ENCODE measurements at regions not wholly inside any gene's neighbourhood (a gene's known extent, or its start where the extent isn't known, plus 50 kb on each side); places are given as distances from the start of the nearest gene placed in this dataset.
A peak's percentile ranks its signal among the peaks of the same experiment; 100 is the strongest.
"Not testable (repeated sequence)": the region's sequence is repeated elsewhere in the genome, so short reads cannot be mapped to it uniquely, and the experiment has no call there.

- H3K4me3 ChIP-seq (ENCODE audit: low read depth, low read length), result no peak overlapping the region
- no peak for DNase-seq (ENCODE audit: low read depth)
- TF ChIP-seq CTCF (IDR thresholded peaks at IDR 0.05; ENCODE audit: insufficient read depth, low read depth, low read length), result no peak
Observed at GRCh38 chr2:160616149-160616548, 122.5 kb upstream of the RBMS1 start.

- TF ChIP-seq CTCF (IDR thresholded peaks at IDR 0.05; ENCODE audit: insufficient read depth, low read depth, low read length), result no peak
- H3K4me3 ChIP-seq (ENCODE audit: low read depth, low read length), result no peak overlapping the region
- DNase-seq (ENCODE audit: low read depth), result peak; percentile 36
Observed at GRCh38 chr2:160621748-160622147, 128.1 kb upstream of the RBMS1 start.

- not testable (repeated sequence) for DNase-seq (ENCODE audit: low read depth)
Observed at GRCh38 chr2:160628020-160628637, 134.5 kb upstream of the RBMS1 start.

GRCh38 chr2:160628811-160629210, 135.2 kb upstream of the RBMS1 start:
- H3K4me3 ChIP-seq (ENCODE audit: low read depth, low read length), result no peak overlapping the region
- TF ChIP-seq CTCF (IDR thresholded peaks at IDR 0.05; ENCODE audit: insufficient read depth, low read depth, low read length), result no peak
- DNase-seq (ENCODE audit: low read depth), result no peak

More at GRCh38 chr2:160628020-160628637, 134.5 kb upstream of the RBMS1 start:
- H3K4me3 ChIP-seq (ENCODE audit: low read depth, low read length), result not testable (repeated sequence)

GRCh38 chr2:160630801-160631590, 137.4 kb upstream of the RBMS1 start:
- H3K4me3 ChIP-seq (ENCODE audit: low read depth, low read length), result no peak overlapping the region
- DNase-seq (ENCODE audit: low read depth), result peak; percentile 13

GRCh38 chr2:160632084-160632975, 138.7 kb upstream of the RBMS1 start:
- TF ChIP-seq CTCF (IDR thresholded peaks at IDR 0.05; ENCODE audit: insufficient read depth, low read depth, low read length), result no peak
- no peak for DNase-seq (ENCODE audit: low read depth)
- H3K4me3 ChIP-seq (ENCODE audit: low read depth, low read length), result no peak overlapping the region

More at GRCh38 chr2:160630801-160631590, 137.4 kb upstream of the RBMS1 start:
- TF ChIP-seq CTCF (IDR thresholded peaks at IDR 0.05; ENCODE audit: insufficient read depth, low read depth, low read length), result no peak

- TF ChIP-seq CTCF (IDR thresholded peaks at IDR 0.05; ENCODE audit: insufficient read depth, low read depth, low read length), result no peak
- no peak for DNase-seq (ENCODE audit: low read depth)
- H3K4me3 ChIP-seq (ENCODE audit: low read depth, low read length), result no peak overlapping the region
Observed at GRCh38 chr2:160634436-160634835, 140.8 kb upstream of the RBMS1 start.
